ENCODE measurements at regions not wholly inside any gene's neighbourhood (a gene's known extent, or its start where the extent isn't known, plus 50 kb on each side); places are given as distances from the start of the nearest gene placed in this dataset.

DNA sequence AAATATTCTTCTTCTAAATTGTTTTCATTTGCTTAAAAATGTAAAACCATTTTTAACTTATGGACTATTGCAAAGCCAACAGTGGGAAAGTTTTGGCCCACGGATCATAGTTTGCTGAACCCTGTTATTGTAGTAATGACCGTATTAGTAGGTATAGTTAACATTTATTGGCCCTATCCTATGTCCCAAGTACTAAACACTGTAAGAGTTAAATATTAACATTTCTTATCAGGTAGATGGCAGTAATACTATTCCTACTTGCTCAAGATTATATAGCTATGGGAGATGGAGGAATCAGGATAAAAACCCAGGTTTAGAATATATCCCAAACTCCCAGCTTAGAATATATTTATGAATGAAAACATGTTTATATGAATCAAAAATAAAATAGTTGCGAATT is 993.2 kb downstream of the SORCS3 start:
- no peak overlapping the region for H3K9ac ChIP-seq

DNA sequence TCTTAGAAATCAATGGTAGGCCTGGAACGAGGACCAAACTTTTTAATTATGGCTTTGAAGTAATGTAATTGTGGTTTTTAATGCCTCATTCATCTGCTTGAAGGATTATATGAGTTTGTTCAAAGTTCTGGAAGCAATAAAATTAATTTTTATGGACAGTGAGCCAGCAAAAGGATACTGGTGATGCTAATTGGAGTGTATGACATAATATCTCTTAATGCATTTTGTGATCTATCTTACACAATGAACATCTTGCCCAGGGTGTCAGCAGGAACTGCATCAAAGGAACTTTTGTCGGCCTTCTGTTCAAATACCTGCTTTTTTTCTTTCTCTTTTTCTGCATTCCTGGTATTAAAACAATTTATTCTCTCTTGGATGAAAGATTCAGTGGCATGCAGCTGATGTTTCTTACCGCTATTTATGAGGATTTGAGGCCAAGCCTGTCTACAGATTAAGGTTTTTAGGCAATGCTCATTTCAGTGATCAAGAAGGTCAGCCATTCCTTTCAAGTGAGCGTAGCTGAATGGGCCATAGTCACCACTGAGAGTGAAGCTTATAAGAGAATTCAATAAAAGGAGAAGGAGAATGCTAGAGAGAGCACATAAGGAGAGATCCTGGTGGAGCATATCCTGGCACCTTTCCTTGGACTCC is 974.8 kb downstream of the SORCS3 start:
- no peak for TF ChIP-seq Cebpa-rat (IDR thresholded peaks at IDR 0.05)

More for the DNA sequence above, 993.2 kb downstream of the SORCS3 start:
- Histone ChIP-seq H3K36me3 (no peaks in the 10 kb centered on the region), H3K4me3 (no peak overlapping the region), H3K4me2 (no peak overlapping the region), H4K20me1 (no peaks in the 10 kb centered on the region), H3K9me3 (replicated peaks in 1 of 11) (peaks cover 0 to 5% (median 0%) of the 10 kb centered on the region in 11 experiments; a peak in 1 of 22 replicates), H3K27ac (no peak overlapping the region), H3K4me1 (no peaks in the 10 kb centered on the region), H3K27me3 (no peaks in the 10 kb centered on the region)
- TF ChIP-seq Cebpa-rat (IDR thresholded peaks at IDR 0.05): no peak

DNA sequence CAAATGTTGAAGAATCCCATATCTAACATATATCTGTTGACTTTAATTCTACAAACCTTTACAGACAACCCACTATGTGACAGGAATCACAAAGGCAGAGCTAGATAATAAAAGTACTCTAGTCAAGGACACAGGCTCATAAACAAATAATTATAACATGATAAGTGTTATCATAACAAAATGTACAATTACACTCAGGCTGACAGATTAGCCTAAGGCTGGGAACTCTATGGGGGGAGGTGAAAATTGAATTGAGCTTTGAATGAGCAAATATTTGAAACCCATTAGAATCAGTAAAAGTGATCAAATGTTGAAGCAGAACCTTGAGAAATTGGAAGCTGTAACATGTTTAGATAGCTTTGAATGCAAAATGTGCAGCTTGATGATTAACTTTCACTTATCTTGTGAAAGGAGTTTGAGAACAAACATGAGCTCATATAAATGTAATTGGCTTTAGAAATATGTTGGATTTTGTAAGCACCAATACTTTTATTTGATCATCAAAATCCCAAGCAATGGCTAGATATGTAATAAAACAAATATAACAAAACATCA is 970.2 kb downstream of the SORCS3 start:
- no peak overlapping the region for H3K4me3 ChIP-seq
- H3K27me3 ChIP-seq: no peaks in the 10 kb centered on the region
- H4K20me1 ChIP-seq: no peaks in the 10 kb centered on the region
- no peak overlapping the region for H3K27ac ChIP-seq
- no peak for TF ChIP-seq Cebpa-rat (IDR thresholded peaks at IDR 0.05)
- no peak overlapping the region for H3K9ac ChIP-seq
- no peaks in the 10 kb centered on the region for H3K36me3 ChIP-seq
- no peaks in the 10 kb centered on the region for H3K9me3 ChIP-seq (replicated peaks in 1 of 11)
- H3K4me2 ChIP-seq: no peak overlapping the region
- no peaks in the 10 kb centered on the region for H3K4me1 ChIP-seq

More for the DNA sequence above, 974.8 kb downstream of the SORCS3 start:
- no peak overlapping the region for H3K4me2 ChIP-seq
- H3K27me3 ChIP-seq: no peaks in the 10 kb centered on the region
- no peaks in the 10 kb centered on the region for H4K20me1 ChIP-seq
- no peaks in the 10 kb centered on the region for H3K9me3 ChIP-seq (replicated peaks in 1 of 11)
- H3K36me3 ChIP-seq: no peaks in the 10 kb centered on the region
- no peak overlapping the region for H3K27ac ChIP-seq
- H3K4me3 ChIP-seq: no peak overlapping the region
- no peaks in the 10 kb centered on the region for H3K4me1 ChIP-seq
- no peak overlapping the region for H3K9ac ChIP-seq

DNA sequence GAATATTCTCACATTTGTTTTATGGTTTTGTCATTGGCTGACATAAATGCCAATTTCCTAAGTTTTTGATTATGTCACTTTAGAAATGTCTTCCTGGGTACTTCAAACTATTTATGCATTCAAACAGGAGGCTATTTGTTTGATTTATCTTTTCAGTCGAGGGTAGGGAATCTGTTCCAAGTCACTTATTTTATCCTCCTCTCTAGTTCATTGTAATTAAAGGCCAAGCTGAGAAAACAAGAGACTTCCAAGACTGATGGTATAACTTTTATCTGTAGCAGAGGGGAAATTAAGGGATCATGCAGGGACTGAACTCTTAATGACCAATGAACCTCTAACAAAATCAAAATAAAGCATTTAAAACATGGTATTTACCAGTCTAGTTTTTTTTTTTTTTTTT is 968.4 kb downstream of the SORCS3 start:
- no peak overlapping the region for H3K9ac ChIP-seq
- TF ChIP-seq Cebpa-rat (IDR thresholded peaks at IDR 0.05): no peak
- H3K9me3 ChIP-seq (replicated peaks in 1 of 11): no peaks in the 10 kb centered on the region
- no peaks in the 10 kb centered on the region for H4K20me1 ChIP-seq
- H3K4me1 ChIP-seq: no peaks in the 10 kb centered on the region
- H3K27me3 ChIP-seq: no peaks in the 10 kb centered on the region
- H3K4me2 ChIP-seq: no peak overlapping the region
- H3K27ac ChIP-seq: no peak overlapping the region
- H3K4me3 ChIP-seq: no peak overlapping the region
- no peaks in the 10 kb centered on the region for H3K36me3 ChIP-seq

DNA sequence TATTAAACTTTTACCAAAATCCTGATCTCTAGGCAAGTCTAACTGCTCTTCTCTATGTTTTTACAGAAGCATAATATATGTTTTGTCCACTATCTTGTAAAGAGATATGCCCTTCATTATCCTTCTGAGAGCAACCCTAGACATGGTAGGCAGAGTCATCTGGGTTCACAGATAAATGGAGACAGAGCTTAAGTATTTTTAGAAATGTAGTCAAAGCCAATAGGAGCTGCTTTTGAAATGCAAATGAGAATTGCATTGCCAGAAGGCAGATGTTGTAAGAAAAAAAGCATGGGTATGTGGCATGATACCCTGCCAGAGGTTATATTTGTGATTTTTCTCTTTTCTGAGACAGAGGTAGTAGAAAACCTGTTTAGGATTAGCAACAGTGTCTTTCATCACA is 964.8 kb downstream of the SORCS3 start:
- no peaks in the 10 kb centered on the region for H4K20me1 ChIP-seq
- no peak overlapping the region for H3K9ac ChIP-seq
- H3K36me3 ChIP-seq: no peaks in the 10 kb centered on the region
- no peaks in the 10 kb centered on the region for H3K4me1 ChIP-seq
- H3K4me2 ChIP-seq: no peak overlapping the region
- H3K27me3 ChIP-seq: no peaks in the 10 kb centered on the region
- H3K27ac ChIP-seq: no peak overlapping the region
- H3K4me3 ChIP-seq: no peak overlapping the region
- no peaks in the 10 kb centered on the region for H3K9me3 ChIP-seq (replicated peaks in 1 of 11)
- TF ChIP-seq Cebpa-rat (IDR thresholded peaks at IDR 0.05): no peak

DNA sequence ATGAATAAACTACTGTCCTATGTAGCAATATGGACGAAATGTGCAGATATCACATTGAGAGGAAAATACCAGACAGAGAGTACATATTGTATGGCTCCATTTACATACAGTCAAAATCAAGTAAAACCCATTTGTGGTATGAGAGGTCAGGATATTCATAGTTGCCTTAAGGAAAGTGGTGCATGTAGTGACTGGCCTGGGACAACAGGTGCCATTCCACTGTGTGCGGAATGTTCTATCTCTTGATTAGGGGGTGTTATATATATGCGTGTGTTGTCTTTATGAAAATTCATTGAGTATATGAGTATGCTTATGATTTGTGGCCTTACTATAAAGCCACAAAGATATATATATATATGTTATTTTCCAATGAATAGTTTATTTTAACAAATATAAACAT is 964.0 kb downstream of the SORCS3 start:
- no peaks in the 10 kb centered on the region for H3K9me3 ChIP-seq (replicated peaks in 1 of 11)
- no peak overlapping the region for H3K4me3 ChIP-seq
- no peak overlapping the region for H3K27ac ChIP-seq
- H3K4me1 ChIP-seq: no peaks in the 10 kb centered on the region
- no peaks in the 10 kb centered on the region for H3K36me3 ChIP-seq
- H3K27me3 ChIP-seq: no peaks in the 10 kb centered on the region
- TF ChIP-seq Cebpa-rat (IDR thresholded peaks at IDR 0.05): no peak
- no peak overlapping the region for H3K9ac ChIP-seq
- no peaks in the 10 kb centered on the region for H4K20me1 ChIP-seq
- no peak overlapping the region for H3K4me2 ChIP-seq

DNA sequence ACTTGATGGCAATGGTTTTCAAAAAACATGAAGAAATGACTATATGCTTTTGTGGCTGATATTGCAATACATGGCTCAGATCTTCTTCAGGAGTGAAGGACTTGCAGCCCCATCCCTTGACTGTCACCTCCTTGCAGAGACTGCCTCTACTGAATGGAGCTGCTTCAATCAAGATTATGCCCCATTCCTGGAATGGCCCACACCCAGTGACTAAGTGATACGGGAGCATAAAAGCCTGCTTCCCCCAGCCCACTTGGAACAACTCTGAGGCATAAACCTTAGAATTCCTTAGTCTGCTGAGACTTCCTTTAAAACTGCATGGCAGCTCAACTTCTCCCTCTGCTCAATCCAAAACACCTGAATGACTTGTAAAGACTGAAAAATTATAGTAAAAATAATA is 957.1 kb downstream of the SORCS3 start:
- no peak overlapping the region for H3K9ac ChIP-seq

DNA sequence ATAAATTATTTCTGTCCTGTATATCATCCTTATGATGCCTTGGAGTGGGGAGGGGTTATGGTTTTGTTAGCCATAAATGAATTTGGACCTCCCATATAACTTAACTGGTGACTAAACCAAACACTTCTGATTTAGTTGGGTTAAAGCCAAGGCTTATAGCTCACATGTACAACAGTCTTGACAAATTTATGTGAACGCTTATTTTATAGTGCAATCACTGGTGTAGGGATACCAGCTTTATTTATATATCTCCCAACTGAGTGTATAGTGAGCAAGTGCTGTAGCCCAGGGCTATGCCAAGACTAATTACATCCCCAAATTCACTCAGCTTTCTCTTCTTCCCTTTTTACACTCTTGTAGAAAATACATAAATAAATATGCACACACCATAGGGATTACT is 956.2 kb downstream of the SORCS3 start:
- Histone ChIP-seq H4K20me1 (no peaks in the 10 kb centered on the region), H3K4me3 (no peak overlapping the region), H3K9ac (no peak overlapping the region), H3K9me3 (replicated peaks in 1 of 11) (no peaks in the 10 kb centered on the region), H3K27ac (no peak overlapping the region), H3K27me3 (no peaks in the 10 kb centered on the region), H3K36me3 (no peaks in the 10 kb centered on the region), H3K4me1 (no peaks in the 10 kb centered on the region), H3K4me2 (no peak overlapping the region)
- no peak for TF ChIP-seq Cebpa-rat (IDR thresholded peaks at IDR 0.05)

More for the DNA sequence above, 957.1 kb downstream of the SORCS3 start:
- Histone ChIP-seq H3K27me3 (no peaks in the 10 kb centered on the region), H3K4me2 (no peak overlapping the region), H3K9me3 (replicated peaks in 1 of 11) (no peaks in the 10 kb centered on the region), H3K36me3 (no peaks in the 10 kb centered on the region), H3K27ac (no peak overlapping the region), H4K20me1 (no peaks in the 10 kb centered on the region), H3K4me3 (no peak overlapping the region), H3K4me1 (no peaks in the 10 kb centered on the region)
- no peak for TF ChIP-seq Cebpa-rat (IDR thresholded peaks at IDR 0.05)

DNA sequence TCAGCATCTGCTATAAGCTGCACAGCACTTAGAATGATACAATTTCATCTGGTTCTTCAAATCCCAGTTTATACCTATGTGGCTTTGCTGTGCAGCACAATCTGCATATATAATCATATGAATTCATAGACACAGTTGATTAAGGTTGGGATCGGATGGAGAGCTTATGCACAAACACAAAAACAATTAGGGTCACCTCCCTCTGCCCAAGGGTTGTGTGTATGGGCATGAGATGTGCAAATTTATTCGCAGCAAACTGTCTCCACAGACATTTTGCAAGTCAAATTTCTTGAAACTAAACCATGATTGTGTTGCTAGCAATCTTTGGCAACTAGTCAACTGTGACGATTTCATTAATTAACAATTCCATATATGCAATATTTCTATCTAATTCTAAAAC is 955.7 kb downstream of the SORCS3 start:
- Histone ChIP-seq H3K27me3 (no peaks in the 10 kb centered on the region), H3K9me3 (replicated peaks in 1 of 11) (no peaks in the 10 kb centered on the region), H3K4me2 (no peak overlapping the region), H3K4me1 (no peaks in the 10 kb centered on the region), H3K36me3 (no peaks in the 10 kb centered on the region), H3K27ac (no peak overlapping the region), H4K20me1 (no peaks in the 10 kb centered on the region), H3K4me3 (no peak overlapping the region), H3K9ac (no peak overlapping the region)
- no peak for TF ChIP-seq Cebpa-rat (IDR thresholded peaks at IDR 0.05)

DNA sequence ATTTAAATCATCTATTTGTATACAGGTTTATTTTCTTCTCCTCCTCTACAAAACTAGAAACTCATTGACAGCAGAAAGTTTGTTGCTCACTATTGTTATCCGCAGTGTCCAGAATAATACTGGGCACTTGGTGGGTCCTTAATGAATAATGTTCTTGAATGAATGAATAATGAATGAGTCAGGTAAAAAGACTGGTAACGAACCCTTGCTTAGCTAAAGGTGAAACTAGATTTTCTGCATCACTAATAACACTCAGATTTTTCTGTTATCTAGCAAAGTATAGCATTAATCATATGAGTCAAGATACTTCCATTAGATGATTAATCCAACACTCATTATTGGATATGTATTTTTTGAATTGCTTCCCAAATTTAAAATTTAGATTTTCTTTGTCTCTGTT is 953.2 kb downstream of the SORCS3 start:
- H3K4me3 ChIP-seq: no peak overlapping the region
- no peaks in the 10 kb centered on the region for H3K36me3 ChIP-seq
- no peaks in the 10 kb centered on the region for H3K27me3 ChIP-seq
- H4K20me1 ChIP-seq: no peaks in the 10 kb centered on the region
- no peak overlapping the region for H3K9ac ChIP-seq
- H3K4me1 ChIP-seq: no peaks in the 10 kb centered on the region
- H3K4me2 ChIP-seq: no peak overlapping the region
- no peak for TF ChIP-seq Cebpa-rat (IDR thresholded peaks at IDR 0.05)
- no peak overlapping the region for H3K27ac ChIP-seq
- H3K9me3 ChIP-seq (replicated peaks in 1 of 11): no peaks in the 10 kb centered on the region
